Effector memory CD8-positive, alpha-beta T cell (primary cell): ENCODE measurements at regions not wholly inside any gene's neighbourhood (a gene's known extent, or its start where the extent isn't known, plus 50 kb on each side); places are given as distances from the start of the nearest gene placed in this dataset.

Experiments
- ATAC-seq: fragments of 150-1000 bp; cut with Tn5 transposase; replicated peaks from 2 replicates; pipeline ENCODE4 v1.10.0; 2021; ENCODE audit warnings: mild to moderate bottlenecking, moderate library complexity
- DNase-seq, 3 experiments: peaks; one replicate each; pipeline ENCODE4 v3.0.0; 2021
- H3K27ac Mint-ChIP-seq, 2 donors: one replicate each; pipeline ENCODE4 v1.8.0; 2022; ENCODE audit warnings: mild to moderate bottlenecking in 2 of 2, mixed read lengths in 2 of 2, moderate library complexity in 2 of 2
- H3K27me3 Mint-ChIP-seq, 2 donors: one replicate each; pipeline ENCODE4 v1.8.0; 2022; ENCODE audit warnings: mixed read lengths in 2 of 2
- H3K36me3 Mint-ChIP-seq: one replicate; pipeline ENCODE4 v1.8.0; 2022; ENCODE audit warnings: mild to moderate bottlenecking, moderate library complexity, mixed read lengths; ENCODE audit not compliant: insufficient read depth
- H3K4me1 Mint-ChIP-seq, 2 donors: one replicate each; pipeline ENCODE4 v1.8.0; 2022; ENCODE audit warnings: low read depth in 2 of 2, mixed read lengths in 2 of 2
- H3K4me3 Mint-ChIP-seq, 2 donors: one replicate each; pipeline ENCODE4 v1.8.0; 2022; ENCODE audit warnings: mild to moderate bottlenecking in 2 of 2, mixed read lengths in 2 of 2, moderate library complexity in 2 of 2
- H3K9me3 Mint-ChIP-seq, 2 donors: one replicate each; pipeline ENCODE4 v1.8.0; 2022; ENCODE audit warnings: mixed read lengths in 2 of 2

GRCh38 chr5:3347741-3348140, 247.9 kb upstream of the IRX1 start:
- ATAC-seq (no peak), DNase-seq (no peak)
- H3K27ac Mint-ChIP-seq: no peak overlapping the region
- no peaks in the 10 kb centered on the region for H3K36me3 Mint-ChIP-seq
- peaks cover 7 to 25% of the 10 kb centered on the region in 2 donors for H3K9me3 Mint-ChIP-seq
- H3K4me3 Mint-ChIP-seq: no peak overlapping the region
- no peaks in the 10 kb centered on the region for H3K27me3 Mint-ChIP-seq
- no peaks in the 10 kb centered on the region for H3K4me1 Mint-ChIP-seq

- Mint-ChIP-seq H3K4me3 (no peak overlapping the region), H3K27ac (no peak overlapping the region), H3K27me3 (no peaks in the 10 kb centered on the region), H3K36me3 (no peaks in the 10 kb centered on the region), H3K9me3 (peaks cover 6 to 15% of the 10 kb centered on the region in 2 donors), H3K4me1 (no peaks in the 10 kb centered on the region)
- no peak for DNase-seq
- no peak for ATAC-seq
Observed at GRCh38 chr5:3346111-3346820, 249.4 kb upstream of the IRX1 start.

GRCh38 chr5:3345195-3345594, 250.4 kb upstream of the IRX1 start:
- no peaks in the 10 kb centered on the region for H3K27me3 Mint-ChIP-seq
- no peak for DNase-seq

GRCh38 chr5:3344671-3345070, 251.0 kb upstream of the IRX1 start:
- H3K27me3 Mint-ChIP-seq: no peaks in the 10 kb centered on the region

More at GRCh38 chr5:3345195-3345594, 250.4 kb upstream of the IRX1 start:
- Mint-ChIP-seq H3K4me1 (no peaks in the 10 kb centered on the region), H3K9me3 (peaks cover 4 to 15% of the 10 kb centered on the region in 2 donors), H3K27ac (no peak overlapping the region), H3K36me3 (no peaks in the 10 kb centered on the region), H3K4me3 (no peak overlapping the region)
- ATAC-seq: no peak

DNA sequence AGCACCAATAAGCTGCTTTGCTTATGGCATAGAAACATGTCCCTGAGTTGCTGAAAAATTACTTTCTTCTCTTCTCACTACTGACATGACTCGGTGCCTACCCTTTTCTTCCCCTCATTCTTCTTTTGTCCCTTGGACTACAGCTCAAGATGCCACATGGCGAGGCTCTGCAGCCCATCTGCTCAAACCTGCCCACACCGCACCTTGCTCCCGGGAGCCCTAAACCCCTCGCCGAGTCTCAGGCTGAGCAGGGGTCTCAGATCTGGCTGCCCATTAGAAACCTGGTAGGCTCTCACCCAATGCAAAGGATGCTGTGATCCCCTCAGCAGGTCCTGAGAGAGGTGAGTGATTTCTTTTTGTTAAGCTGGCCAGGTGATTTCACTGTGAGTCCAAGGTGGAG, 251.7 kb upstream of the IRX1 start:
- Mint-ChIP-seq H3K27ac (no peak overlapping the region), H3K27me3 (no peaks in the 10 kb centered on the region), H3K4me3 (no peak overlapping the region), H3K36me3 (no peaks in the 10 kb centered on the region), H3K4me1 (no peaks in the 10 kb centered on the region), H3K9me3 (peaks cover 3 to 14% of the 10 kb centered on the region in 2 donors)
- no peak for ATAC-seq
- DNase-seq: no peak

More at GRCh38 chr5:3344671-3345070, 251.0 kb upstream of the IRX1 start:
- Mint-ChIP-seq H3K4me3 (no peak overlapping the region), H3K27ac (no peak overlapping the region), H3K36me3 (no peaks in the 10 kb centered on the region), H3K4me1 (no peaks in the 10 kb centered on the region), H3K9me3 (peaks cover under 1 to 10% of the 10 kb centered on the region in 2 donors)
- no peak for ATAC-seq
- DNase-seq: no peak

DNA sequence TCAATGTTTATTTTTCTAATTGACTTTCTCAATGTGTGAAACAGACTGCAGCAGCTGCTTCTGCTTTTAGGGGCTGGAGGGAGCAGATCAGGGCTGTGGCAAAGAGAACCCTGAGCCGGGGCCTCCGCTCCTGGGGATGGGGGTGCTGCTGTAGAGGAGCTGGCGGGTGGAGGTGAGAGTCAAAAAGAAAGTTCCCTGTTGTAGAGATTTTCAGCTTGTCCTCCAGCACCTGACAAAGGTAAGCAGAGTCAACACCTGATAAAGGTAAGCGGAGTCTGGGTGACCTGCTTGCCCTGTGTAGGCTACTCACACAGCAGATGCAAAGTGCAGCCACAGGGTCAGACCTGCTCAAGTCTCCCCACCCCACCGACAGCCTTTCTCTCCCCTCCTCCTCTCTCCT, 252.4 kb upstream of the IRX1 start:
- Mint-ChIP-seq H3K27me3 (no peaks in the 10 kb centered on the region), H3K27ac (no peak overlapping the region), H3K4me1 (no peaks in the 10 kb centered on the region), H3K9me3 (peaks cover 8 to 21% of the 10 kb centered on the region in 2 donors), H3K36me3 (no peaks in the 10 kb centered on the region), H3K4me3 (no peak overlapping the region)
- ATAC-seq (no peak), DNase-seq (no peak)

DNA sequence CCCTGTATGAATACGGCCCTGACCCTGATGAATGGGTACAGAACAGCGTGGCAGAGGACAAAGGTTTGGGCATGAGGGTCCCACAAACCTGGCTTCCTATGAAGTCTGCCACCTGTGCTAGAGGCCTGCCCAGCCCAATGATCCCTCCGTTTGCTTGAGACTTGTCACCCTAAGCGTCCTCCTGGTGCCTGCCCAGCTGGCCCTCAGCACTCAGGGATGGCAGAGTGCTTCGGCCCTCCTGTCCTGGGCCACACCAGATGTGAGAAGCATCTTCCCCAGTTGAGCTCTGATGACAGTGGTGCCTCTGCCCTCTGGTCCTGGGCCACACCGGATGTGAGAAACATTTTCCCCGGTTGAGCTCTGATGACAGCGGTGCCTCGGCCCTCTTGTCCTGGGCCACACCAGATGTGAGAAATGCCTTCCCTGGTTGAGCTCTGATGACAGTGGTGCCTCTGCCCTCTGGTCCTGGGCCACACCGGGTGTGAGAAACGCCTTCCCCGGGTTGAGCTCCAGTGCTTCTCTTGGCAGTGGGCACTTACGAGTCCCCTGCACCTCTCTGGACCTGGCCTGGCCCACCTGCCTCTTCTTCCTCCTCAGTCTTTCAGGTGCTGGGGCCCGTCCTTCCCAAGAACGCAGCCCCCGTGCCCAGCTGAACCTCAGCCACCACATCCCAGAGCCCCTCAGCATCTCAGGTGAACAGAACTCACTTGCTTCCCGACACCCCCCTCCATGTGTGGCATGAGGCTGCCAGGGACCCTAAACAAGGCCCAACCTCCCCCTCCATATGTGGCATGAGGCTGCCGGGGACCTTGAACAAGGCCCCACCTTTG, 253.1 kb upstream of the IRX1 start:
- DNase-seq (no peak), ATAC-seq (no peak)
- no peaks in the 10 kb centered on the region for H3K4me1 Mint-ChIP-seq
- H3K27me3 Mint-ChIP-seq: no peaks in the 10 kb centered on the region
- H3K4me3 Mint-ChIP-seq: no peak overlapping the region
- H3K9me3 Mint-ChIP-seq: peaks cover 8 to 22% of the 10 kb centered on the region in 2 donors
- no peaks in the 10 kb centered on the region for H3K36me3 Mint-ChIP-seq
- H3K27ac Mint-ChIP-seq: no peak overlapping the region

DNA sequence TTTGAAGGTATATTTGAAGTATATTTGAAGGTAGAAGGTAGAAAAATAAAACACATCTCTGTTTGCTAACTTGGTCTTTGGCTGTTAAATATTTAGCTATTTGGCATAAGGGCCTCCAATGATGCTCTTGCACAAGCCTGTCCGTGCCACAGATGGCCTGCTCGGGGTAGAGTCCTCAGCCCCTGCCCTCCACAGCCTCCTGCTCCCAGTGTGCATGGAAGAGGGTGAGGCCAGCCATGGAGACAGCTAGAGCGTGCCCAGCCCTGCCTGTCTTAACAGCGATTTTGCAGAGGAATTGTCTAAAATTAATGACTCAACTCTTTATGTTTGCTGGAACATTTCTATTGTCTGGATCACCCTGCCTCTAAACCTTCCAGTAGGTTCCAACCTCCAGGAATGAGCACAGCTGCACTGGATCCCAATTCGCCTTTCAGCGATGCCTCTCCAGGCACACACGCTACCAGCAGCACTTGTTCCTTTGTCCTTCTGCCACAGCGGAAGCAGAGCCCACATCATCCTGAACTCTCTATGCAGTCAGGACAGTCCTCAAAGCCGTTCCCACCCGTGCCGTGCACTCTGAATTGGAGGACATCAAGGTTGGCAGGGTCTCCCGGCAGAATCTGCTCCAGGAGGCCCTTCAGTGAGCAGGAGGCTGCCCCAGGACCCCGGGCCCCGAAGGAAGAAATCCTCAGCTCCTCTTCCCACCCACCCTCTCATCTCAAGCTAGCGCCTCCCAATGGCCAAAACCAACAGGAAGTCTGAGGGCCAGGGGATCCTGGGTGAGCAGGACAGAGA, 254.0 kb upstream of the IRX1 start:
- no peaks in the 10 kb centered on the region for H3K27me3 Mint-ChIP-seq
- no peaks in the 10 kb centered on the region for H3K4me1 Mint-ChIP-seq
- no peak overlapping the region for H3K27ac Mint-ChIP-seq
- ATAC-seq (no peak), DNase-seq (no peak)
- peaks cover 8 to 22% of the 10 kb centered on the region in 2 donors for H3K9me3 Mint-ChIP-seq
- no peaks in the 10 kb centered on the region for H3K36me3 Mint-ChIP-seq
- H3K4me3 Mint-ChIP-seq: no peak overlapping the region

GRCh38 chr5:3340471-3340870, 255.2 kb upstream of the IRX1 start:
- no peak for ATAC-seq
- no peak overlapping the region for H3K4me3 Mint-ChIP-seq

GRCh38 chr5:3339798-3340115, 255.9 kb upstream of the IRX1 start:
- H3K4me3 Mint-ChIP-seq: no peak overlapping the region
- no peak for DNase-seq
- no peaks in the 10 kb centered on the region for H3K4me1 Mint-ChIP-seq
- no peak for ATAC-seq
- no peaks in the 10 kb centered on the region for H3K36me3 Mint-ChIP-seq
- peaks cover 8 to 15% of the 10 kb centered on the region in 2 donors for H3K9me3 Mint-ChIP-seq
- H3K27ac Mint-ChIP-seq: no peak overlapping the region
- no peaks in the 10 kb centered on the region for H3K27me3 Mint-ChIP-seq

More at GRCh38 chr5:3340471-3340870, 255.2 kb upstream of the IRX1 start:
- no peaks in the 10 kb centered on the region for H3K4me1 Mint-ChIP-seq
- H3K9me3 Mint-ChIP-seq: peaks cover 8 to 15% of the 10 kb centered on the region in 2 donors
- H3K27me3 Mint-ChIP-seq: no peaks in the 10 kb centered on the region
- DNase-seq: no peak
- H3K36me3 Mint-ChIP-seq: no peaks in the 10 kb centered on the region
- no peak overlapping the region for H3K27ac Mint-ChIP-seq

GRCh38 chr5:3339092-3339797, 256.4 kb upstream of the IRX1 start:
- ATAC-seq (no peak), DNase-seq (no peak)
- Mint-ChIP-seq H3K4me3 (no peak overlapping the region), H3K27me3 (no peaks in the 10 kb centered on the region), H3K9me3 (peaks cover 8 to 15% of the 10 kb centered on the region in 2 donors), H3K4me1 (no peaks in the 10 kb centered on the region), H3K27ac (no peak overlapping the region), H3K36me3 (no peaks in the 10 kb centered on the region)

GRCh38 chr5:3337812-3338541, 257.7 kb upstream of the IRX1 start:
- no peak overlapping the region for H3K27ac Mint-ChIP-seq
- no peaks in the 10 kb centered on the region for H3K27me3 Mint-ChIP-seq
- no peaks in the 10 kb centered on the region for H3K4me1 Mint-ChIP-seq
- ATAC-seq: no peak
- no peak overlapping the region for H3K4me3 Mint-ChIP-seq
- no peak for DNase-seq
- H3K9me3 Mint-ChIP-seq: peaks cover 8 to 15% of the 10 kb centered on the region in 2 donors
- H3K36me3 Mint-ChIP-seq: no peaks in the 10 kb centered on the region
